ENCODE measurements at regions not wholly inside any gene's neighbourhood (a gene's known extent, or its start where the extent isn't known, plus 50 kb on each side); places are given as distances from the start of the nearest gene placed in this dataset.

DNA sequence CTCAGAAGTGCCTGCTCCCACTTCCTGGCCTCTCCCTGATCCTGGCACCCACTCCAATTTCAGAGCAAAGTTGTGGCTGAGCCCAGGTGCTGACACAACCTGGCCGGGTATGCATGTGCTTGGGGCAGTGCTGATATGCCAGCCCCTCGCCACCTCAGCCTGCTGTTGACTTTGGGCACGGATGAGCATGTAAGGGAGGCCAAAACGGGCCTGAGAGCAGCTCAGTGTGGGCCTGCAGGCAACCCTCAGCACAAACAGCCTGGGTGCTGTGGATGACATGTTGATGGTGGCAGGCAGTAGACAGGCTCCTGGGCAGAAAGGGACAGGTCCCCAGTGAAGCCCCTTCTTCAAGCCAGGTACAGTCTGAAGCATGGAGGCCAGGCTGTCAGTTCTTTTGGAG, 553.6 kb upstream of the FSIP2 start:
- H3K4me3 Mint-ChIP-seq = no peak overlapping the region
- H3K27me3 Mint-ChIP-seq = no peaks in the 10 kb centered on the region
- H3K4me1 Mint-ChIP-seq = no peaks in the 10 kb centered on the region
- DNase-seq (no peak), ATAC-seq (ENCODE audit: low read depth) (no peak)
- no peaks in the 10 kb centered on the region for H3K9me3 Mint-ChIP-seq
- no peak overlapping the region for H3K27ac Mint-ChIP-seq
- POLR2A ChIA-PET = no interaction called here
- H3K36me3 Mint-ChIP-seq = no peaks in the 10 kb centered on the region

DNA sequence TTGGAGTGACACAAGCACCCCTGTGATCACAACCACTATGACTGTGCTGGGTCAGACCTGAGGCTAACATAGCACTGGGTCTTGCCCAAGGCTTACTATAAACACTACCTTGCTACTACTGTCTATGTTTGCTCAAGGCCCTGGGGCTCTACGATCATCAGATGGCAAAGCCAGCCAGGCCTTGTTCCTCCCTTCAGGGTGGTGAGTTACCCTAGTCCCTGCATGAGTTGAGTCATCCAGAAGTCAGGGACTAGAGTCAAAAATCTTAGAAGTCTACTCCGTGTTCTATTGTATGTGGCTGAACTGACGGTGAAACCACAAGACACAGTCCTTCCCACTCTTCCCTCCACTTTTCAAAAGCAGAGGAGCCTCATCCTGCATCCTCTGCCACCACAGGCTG, 551.2 kb upstream of the FSIP2 start:
- Mint-ChIP-seq H3K27me3 (no peaks in the 10 kb centered on the region), H3K36me3 (no peaks in the 10 kb centered on the region), H3K9me3 (no peaks in the 10 kb centered on the region), H3K27ac (no peak overlapping the region), H3K4me3 (no peak overlapping the region), H3K4me1 (no peaks in the 10 kb centered on the region)
- POLR2A ChIA-PET = no interaction called here
- ATAC-seq (ENCODE audit: low read depth) (no peak), DNase-seq (no peak)

- POLR2A ChIA-PET = no interaction called here
- H3K4me3 Mint-ChIP-seq = no peak overlapping the region
Measured at GRCh38 chr2:185188656-185189055, 549.9 kb upstream of the FSIP2 start.

DNA sequence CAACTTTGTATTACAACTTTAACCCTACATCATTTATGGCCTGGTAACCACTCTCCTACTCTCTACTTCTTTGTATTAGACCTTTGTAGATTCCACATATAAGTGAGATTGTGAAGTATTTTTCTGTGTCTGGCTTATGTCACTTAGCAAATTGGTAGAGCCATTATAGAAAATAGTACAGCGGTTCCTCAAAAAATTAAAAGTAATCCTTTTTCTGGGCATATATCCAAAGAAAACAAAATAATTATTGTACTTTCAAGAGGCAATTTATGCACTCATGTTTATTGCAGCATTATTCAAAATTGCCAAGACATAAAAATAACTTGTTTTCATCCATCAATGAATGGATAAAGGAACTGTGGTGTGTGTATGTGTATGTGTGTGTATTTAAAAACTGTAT, 537.5 kb upstream of the FSIP2 start:
- H3K36me3 Mint-ChIP-seq = no peaks in the 10 kb centered on the region
- no peak overlapping the region for H3K27ac Mint-ChIP-seq
- H3K9me3 Mint-ChIP-seq = peaks cover 2% of the 10 kb centered on the region
- H3K4me3 Mint-ChIP-seq = no peak overlapping the region
- H3K27me3 Mint-ChIP-seq = no peaks in the 10 kb centered on the region
- POLR2A ChIA-PET = no interaction called here
- H3K4me1 Mint-ChIP-seq = no peaks in the 10 kb centered on the region
- DNase-seq (no peak), ATAC-seq (ENCODE audit: low read depth) (no peak)

More at GRCh38 chr2:185188656-185189055, 549.9 kb upstream of the FSIP2 start:
- no peak for DNase-seq
- no peaks in the 10 kb centered on the region for H3K36me3 Mint-ChIP-seq
- H3K9me3 Mint-ChIP-seq = no peaks in the 10 kb centered on the region
- no peaks in the 10 kb centered on the region for H3K27me3 Mint-ChIP-seq
- no peak overlapping the region for H3K27ac Mint-ChIP-seq
- H3K4me1 Mint-ChIP-seq = no peaks in the 10 kb centered on the region
- ATAC-seq (ENCODE audit: low read depth) = no peak

GRCh38 chr2:185202381-185202780, 536.2 kb upstream of the FSIP2 start:
- POLR2A ChIA-PET = no interaction called here
- H3K27me3 Mint-ChIP-seq = no peaks in the 10 kb centered on the region
- H3K36me3 Mint-ChIP-seq = no peaks in the 10 kb centered on the region
- no peak overlapping the region for H3K27ac Mint-ChIP-seq
- ATAC-seq (ENCODE audit: low read depth) (no peak), DNase-seq (no peak)
- H3K4me1 Mint-ChIP-seq = no peaks in the 10 kb centered on the region
- no peak overlapping the region for H3K4me3 Mint-ChIP-seq
- H3K9me3 Mint-ChIP-seq = peaks cover 2% of the 10 kb centered on the region

GRCh38 chr2:185202945-185203528, 535.6 kb upstream of the FSIP2 start:
- DNase-seq (no peak), ATAC-seq (ENCODE audit: low read depth) (no peak)
- no peak overlapping the region for H3K27ac Mint-ChIP-seq
- peaks cover 2% of the 10 kb centered on the region for H3K9me3 Mint-ChIP-seq
- no peaks in the 10 kb centered on the region for H3K4me1 Mint-ChIP-seq
- no peaks in the 10 kb centered on the region for H3K36me3 Mint-ChIP-seq
- POLR2A ChIA-PET = no interaction called here
- H3K4me3 Mint-ChIP-seq = no peak overlapping the region
- no peaks in the 10 kb centered on the region for H3K27me3 Mint-ChIP-seq

DNA sequence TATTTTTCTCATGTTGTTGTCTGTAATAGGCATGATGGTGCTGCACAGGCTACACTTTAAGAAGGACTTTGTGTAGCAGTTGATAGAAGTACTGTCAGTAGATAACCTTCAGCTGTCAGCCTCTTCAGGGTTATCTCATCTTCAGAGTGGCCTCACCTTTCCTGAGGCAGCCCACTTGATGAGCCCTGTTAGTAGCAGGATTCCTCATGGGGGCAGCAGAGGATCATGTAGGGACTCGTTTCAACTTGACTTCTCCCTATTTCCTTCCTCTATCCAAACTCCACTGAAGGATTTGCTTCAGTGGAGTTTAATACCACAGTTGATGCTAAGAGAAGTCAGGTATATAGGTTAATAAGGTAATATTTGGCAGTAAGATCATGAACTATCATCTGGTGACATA, 530.3 kb upstream of the FSIP2 start:
- POLR2A ChIA-PET = no interaction called here
- Mint-ChIP-seq H3K4me1 (no peaks in the 10 kb centered on the region), H3K27ac (no peak overlapping the region), H3K27me3 (no peaks in the 10 kb centered on the region), H3K4me3 (no peak overlapping the region), H3K36me3 (no peaks in the 10 kb centered on the region), H3K9me3 (peaks cover 2% of the 10 kb centered on the region)
- no peak for ATAC-seq (ENCODE audit: low read depth)
- DNase-seq = no peak

DNA sequence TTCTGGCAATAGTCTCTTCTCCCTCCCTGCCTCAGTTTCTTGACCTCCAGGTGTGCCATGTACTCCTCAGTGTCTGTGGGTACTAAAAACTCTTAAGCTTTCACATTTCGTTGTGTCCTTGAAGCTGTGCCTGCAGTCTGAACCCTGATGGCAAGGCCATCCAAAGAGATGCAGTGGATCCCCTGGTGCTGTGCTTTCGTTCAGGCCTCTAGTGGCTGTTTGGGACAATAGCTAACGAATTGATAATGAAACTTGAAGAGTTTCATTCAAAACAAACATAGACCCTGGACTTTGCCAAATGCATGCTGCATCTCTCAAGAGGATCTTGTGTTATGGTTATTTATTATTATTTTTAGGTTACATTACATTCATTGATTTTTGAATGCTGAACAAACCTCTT, 523.1 kb upstream of the FSIP2 start:
- H3K27me3 Mint-ChIP-seq = no peaks in the 10 kb centered on the region
- no peak for ATAC-seq (ENCODE audit: low read depth)
- no peak overlapping the region for H3K27ac Mint-ChIP-seq
- no peak overlapping the region for H3K4me3 Mint-ChIP-seq
- no peak for DNase-seq
- H3K36me3 Mint-ChIP-seq = no peaks in the 10 kb centered on the region
- no peaks in the 10 kb centered on the region for H3K4me1 Mint-ChIP-seq
- POLR2A ChIA-PET = no interaction called here
- H3K9me3 Mint-ChIP-seq = no peaks in the 10 kb centered on the region

DNA sequence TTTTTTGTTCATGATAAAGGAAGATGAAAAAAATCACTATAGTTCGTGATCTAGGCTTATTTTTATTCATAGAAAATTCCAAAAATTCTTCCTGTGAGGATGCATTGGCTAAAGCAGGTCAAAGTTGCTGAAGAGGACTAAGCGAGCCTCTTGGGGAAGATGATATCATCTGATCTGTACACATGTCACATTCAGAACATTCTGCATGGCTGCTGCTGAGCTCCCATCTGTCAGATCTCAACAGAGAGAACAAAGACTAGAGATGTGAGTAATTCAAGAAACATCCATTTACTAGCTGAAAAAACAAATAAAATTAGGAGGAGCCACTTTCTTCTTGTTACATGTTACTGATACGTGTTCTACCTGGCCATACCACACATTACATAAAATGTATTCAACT, 518.6 kb upstream of the FSIP2 start:
- Mint-ChIP-seq H3K4me1 (no peaks in the 10 kb centered on the region), H3K27me3 (no peaks in the 10 kb centered on the region), H3K4me3 (no peak overlapping the region), H3K36me3 (no peaks in the 10 kb centered on the region), H3K9me3 (no peaks in the 10 kb centered on the region), H3K27ac (no peak overlapping the region)
- DNase-seq (no peak), ATAC-seq (ENCODE audit: low read depth) (no peak)
- POLR2A ChIA-PET = no interaction called here

DNA sequence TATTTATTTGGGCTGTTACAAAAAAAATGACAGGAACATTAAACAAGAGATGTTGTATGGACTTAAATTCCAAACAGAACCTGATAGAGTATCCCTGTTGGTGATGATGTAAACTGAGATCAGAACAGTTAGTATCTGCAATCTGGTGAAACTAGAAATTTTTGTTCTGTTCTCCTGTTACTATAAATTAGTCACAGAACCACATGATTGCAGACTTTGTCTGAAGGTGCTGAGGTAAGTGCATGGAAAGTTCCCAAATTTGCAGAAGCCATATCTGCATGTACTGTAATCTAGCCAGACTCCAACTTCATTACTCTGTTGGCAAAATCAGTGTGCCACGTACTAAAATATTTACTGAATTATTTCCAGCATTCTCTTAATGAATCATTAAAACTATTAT, 516.3 kb upstream of the FSIP2 start:
- H3K27me3 Mint-ChIP-seq = no peaks in the 10 kb centered on the region
- no peak overlapping the region for H3K4me3 Mint-ChIP-seq
- H3K4me1 Mint-ChIP-seq = no peaks in the 10 kb centered on the region
- POLR2A ChIA-PET = no interaction called here
- no peaks in the 10 kb centered on the region for H3K36me3 Mint-ChIP-seq
- ATAC-seq (ENCODE audit: low read depth) = no peak
- no peaks in the 10 kb centered on the region for H3K9me3 Mint-ChIP-seq
- DNase-seq = no peak
- H3K27ac Mint-ChIP-seq = no peak overlapping the region

- H3K27ac Mint-ChIP-seq = no peak overlapping the region
- H3K4me1 Mint-ChIP-seq = no peaks in the 10 kb centered on the region
- H3K9me3 Mint-ChIP-seq = no peaks in the 10 kb centered on the region
- DNase-seq (no peak), ATAC-seq (ENCODE audit: low read depth) (no peak)
- H3K36me3 Mint-ChIP-seq = no peaks in the 10 kb centered on the region
- no peaks in the 10 kb centered on the region for H3K27me3 Mint-ChIP-seq
- POLR2A ChIA-PET = no interaction called here
- no peak overlapping the region for H3K4me3 Mint-ChIP-seq
Measured at GRCh38 chr2:185227391-185227790, 511.2 kb upstream of the FSIP2 start.

DNA sequence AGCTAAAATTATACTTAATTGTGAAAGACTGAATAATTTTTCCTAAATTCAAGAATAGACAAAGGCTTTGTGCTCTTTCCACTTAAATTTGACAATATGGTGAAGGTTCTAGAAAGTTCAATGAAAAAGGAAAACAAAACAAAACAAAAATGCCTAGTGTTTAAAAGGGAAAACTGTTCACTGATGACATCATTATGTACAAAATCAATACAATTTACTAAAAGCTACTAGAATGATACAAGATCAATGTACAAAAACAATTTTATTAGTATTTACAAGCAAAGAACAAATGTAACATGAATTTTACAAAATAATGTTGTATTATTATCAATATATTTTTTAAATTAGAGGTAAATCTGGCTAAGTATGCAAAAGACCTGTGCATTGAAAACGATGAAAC, 499.1 kb upstream of the FSIP2 start:
- Mint-ChIP-seq H3K4me1 (no peaks in the 10 kb centered on the region), H3K27ac (no peak overlapping the region), H3K36me3 (no peaks in the 10 kb centered on the region), H3K9me3 (peaks cover 5% of the 10 kb centered on the region), H3K27me3 (no peaks in the 10 kb centered on the region), H3K4me3 (no peak overlapping the region)
- POLR2A ChIA-PET = no interaction called here
- DNase-seq (no peak), ATAC-seq (ENCODE audit: low read depth) (no peak)

- H3K27ac Mint-ChIP-seq = no peak overlapping the region
- H3K27me3 Mint-ChIP-seq = no peaks in the 10 kb centered on the region
- H3K4me3 Mint-ChIP-seq = no peak overlapping the region
- peaks cover 8% of the 10 kb centered on the region for H3K9me3 Mint-ChIP-seq
- POLR2A ChIA-PET = no interaction called here
- H3K4me1 Mint-ChIP-seq = no peaks in the 10 kb centered on the region
- DNase-seq = no peak
- H3K36me3 Mint-ChIP-seq = no peaks in the 10 kb centered on the region
- ATAC-seq (ENCODE audit: low read depth) = no peak
Measured at GRCh38 chr2:185240796-185241195, 497.8 kb upstream of the FSIP2 start.

- Mint-ChIP-seq H3K27ac (no peak overlapping the region), H3K4me3 (no peak overlapping the region), H3K27me3 (no peaks in the 10 kb centered on the region), H3K36me3 (no peaks in the 10 kb centered on the region), H3K4me1 (no peaks in the 10 kb centered on the region), H3K9me3 (peaks cover 8% of the 10 kb centered on the region)
- DNase-seq (no peak), ATAC-seq (ENCODE audit: low read depth) (no peak)
- POLR2A ChIA-PET = no interaction called here
Measured at GRCh38 chr2:185241556-185241955, 497.0 kb upstream of the FSIP2 start.

DNA sequence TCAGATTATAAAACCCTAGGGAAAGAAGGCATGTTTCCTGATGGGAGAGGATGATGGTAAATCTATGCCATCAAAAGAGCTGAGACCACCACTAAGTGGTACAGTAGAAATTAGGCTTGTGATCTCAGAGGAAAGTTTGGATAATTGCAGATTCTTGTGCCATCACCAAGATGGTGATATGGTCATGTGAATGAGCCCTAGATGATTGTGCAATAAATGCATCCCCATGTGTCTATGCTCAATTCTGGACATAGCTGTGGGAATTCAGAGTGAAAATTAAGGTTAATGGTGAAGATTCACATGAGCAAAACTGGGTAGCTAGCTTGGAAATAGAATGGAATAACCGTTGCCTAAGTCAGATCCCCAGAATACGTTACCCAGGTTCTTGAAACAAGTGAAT, 496.1 kb upstream of the FSIP2 start:
- H3K4me3 Mint-ChIP-seq = no peak overlapping the region
- no peak for ATAC-seq (ENCODE audit: low read depth)
- DNase-seq = no peak
- H3K36me3 Mint-ChIP-seq = no peaks in the 10 kb centered on the region
- H3K27ac Mint-ChIP-seq = no peak overlapping the region
- no peaks in the 10 kb centered on the region for H3K27me3 Mint-ChIP-seq
- POLR2A ChIA-PET = no interaction called here
- H3K4me1 Mint-ChIP-seq = no peaks in the 10 kb centered on the region
- peaks cover 4% of the 10 kb centered on the region for H3K9me3 Mint-ChIP-seq

Data from activated naive CD8-positive, alpha-beta T cell treated with anti-CD3 and anti-CD28 coated beads, Interleukin-2, amount 10 ng/mL, durations not matched to agents 7 days and 5 days (primary cell).